Mammary epithelial cell (primary cell): ENCODE measurements at regions not wholly inside any gene's neighbourhood (a gene's known extent, or its start where the extent isn't known, plus 50 kb on each side); places are given as distances from the start of the nearest gene placed in this dataset.

Experiments
- CTCF ChIP-seq, 2 donors: IDR thresholded peaks in 1 of 2; conservative IDR thresholded peaks in 1 of 2; 2 replicates each; pipeline ENCODE4 v1.5.1; 2011 to 2012; ENCODE audit warnings: inconsistent platforms in 2 of 2, low read length in 2 of 2, mild to moderate bottlenecking in 2 of 2, control low read depth in 1 of 2, low read depth in 1 of 2; ENCODE audit not compliant: insufficient read depth in 1 of 2; ENCODE audit errors: extremely low read depth in 1 of 2
- EZH2 ChIP-seq: IDR thresholded peaks from 2 replicates; pipeline ENCODE4 v1.6.1; 2012; ENCODE audit warnings: low read length, inconsistent platforms, borderline replicate concordance

- TF ChIP-seq CTCF (conservative IDR thresholded peaks at IDR 0.05 in 1 of 2, IDR thresholded peaks at IDR 0.05 in 1 of 2; ENCODE audit: extremely low read depth in 1 of 2, insufficient read depth in 1 of 2, low read depth in 1 of 2, low read length in 2 of 2), result no peak
- no peak for TF ChIP-seq EZH2
Measured at GRCh38 chr4:188879598-188879997, 740.4 kb downstream of the TRIML1 start.
